Lower leg skin (tissue), 3 donors: ENCODE measurements at regions not wholly inside any gene's neighbourhood (a gene's known extent, or its start where the extent isn't known, plus 50 kb on each side); places are given as distances from the start of the nearest gene placed in this dataset.

Experiments used
- CTCF ChIP-seq, 3 donors: fragments of 450-650 bp; IDR thresholded peaks; one replicate each; pipeline ENCODE4 v1.5.1; 2016; ENCODE audit warnings: antibody characterized with exemption in 3 of 3, mild to moderate bottlenecking in 3 of 3, moderate library complexity in 2 of 3
- POLR2A ChIP-seq, 2 donors: fragments of 450-650 bp; IDR thresholded peaks; one replicate each; pipeline ENCODE4 v1.6.1; 2016 to 2017; ENCODE audit warnings: antibody characterized with exemption in 2 of 2, mild to moderate bottlenecking in 1 of 2, moderate library complexity in 1 of 2

- TF ChIP-seq POLR2A (IDR thresholded peaks at IDR 0.05) (no peak), CTCF (IDR thresholded peaks at IDR 0.05) (no peak)
Measured at GRCh38 chr12:78331181-78331580, 500.5 kb downstream of the NAV3 start.
